Neural progenitor cell (in vitro differentiated cells): ENCODE measurements at regions not wholly inside any gene's neighbourhood (a gene's known extent, or its start where the extent isn't known, plus 50 kb on each side); places are given as distances from the start of the nearest gene placed in this dataset.

Source experiments
- DNase-seq: peaks from one replicate; pipeline ENCODE4 v3.0.0-alpha.2; 2016; ENCODE audit warnings: low spot score
- H2AFZ ChIP-seq: fragments of 200-600 bp; sonication (generic); replicated peaks from 2 replicates; pipeline ENCODE4 v1.6.1; 2016; ENCODE audit warnings: antibody characterized with exemption
- H3F3A ChIP-seq: fragments of 200-600 bp; sonication (generic); 2 replicates; pipeline ENCODE4 v1.6.1; 2016; ENCODE audit warnings: antibody characterized with exemption, low read depth
- H3K27ac ChIP-seq: fragments of 200-600 bp; sonication (generic); 2 replicates; pipeline ENCODE4 v1.5.1; 2016; ENCODE audit warnings: mild to moderate bottlenecking
- H3K27me3 ChIP-seq: fragments of 200-600 bp; sonication (generic); 2 replicates; pipeline ENCODE4 v1.6.1; 2016; ENCODE audit warnings: mild to moderate bottlenecking, moderate library complexity
- H3K36me3 ChIP-seq: fragments of 200-600 bp; sonication (generic); 2 replicates; pipeline ENCODE4 v1.5.1; 2016
- H3K4me1 ChIP-seq: fragments of 200-600 bp; sonication (generic); 2 replicates; pipeline ENCODE4 v1.6.1; 2016; ENCODE audit warnings: mixed run types
- H3K4me2 ChIP-seq: fragments of 200-600 bp; sonication (generic); 2 replicates; pipeline ENCODE4 v1.6.1; 2016
- H3K4me3 ChIP-seq: fragments of 200-600 bp; sonication (generic); 2 replicates; pipeline ENCODE4 v1.5.1; 2016
- H3K79me2 ChIP-seq: fragments of 200-600 bp; sonication (generic); 2 replicates; pipeline ENCODE4 v1.6.1; 2016; ENCODE audit warnings: low read depth
- H3K9ac ChIP-seq: fragments of 200-600 bp; sonication (generic); 2 replicates; pipeline ENCODE4 v1.6.1; 2016
- H3K9me3 ChIP-seq: fragments of 200-600 bp; sonication (generic); 2 replicates; pipeline ENCODE4 v1.5.1; 2016; ENCODE audit warnings: low read depth
- H4K20me1 ChIP-seq: fragments of 200-600 bp; sonication (generic); 2 replicates; pipeline ENCODE4 v1.6.1; 2016; ENCODE audit warnings: low read depth
- H3K27ac Mint-ChIP-seq: 3 replicates; pipeline ENCODE4 v1.8.0; 2021; ENCODE audit warnings: mixed read lengths
- H3K27me3 Mint-ChIP-seq: 2 replicates; pipeline ENCODE4 v1.8.0; 2022; ENCODE audit warnings: low read depth, mild to moderate bottlenecking, inconsistent platforms, moderate library complexity, mixed read lengths; ENCODE audit not compliant: insufficient read depth
- H3K36me3 Mint-ChIP-seq: 3 replicates; pipeline ENCODE4 v1.8.0; 2021; ENCODE audit warnings: mixed read lengths
- H3K4me1 Mint-ChIP-seq: 3 replicates; pipeline ENCODE4 v1.8.0; 2021; ENCODE audit warnings: mixed read lengths
- H3K4me3 Mint-ChIP-seq: 3 replicates; pipeline ENCODE4 v1.8.0; 2021; ENCODE audit warnings: mild to moderate bottlenecking, moderate library complexity, mixed read lengths
- H3K9me3 Mint-ChIP-seq: 3 replicates; pipeline ENCODE4 v1.8.0; 2020; ENCODE audit warnings: mixed read lengths
- CTCF ChIP-seq: fragments of 200-600 bp; sonication (generic); IDR thresholded peaks from 2 replicates; pipeline ENCODE4 v1.5.1; 2017; ENCODE audit warnings: antibody characterized with exemption, mild to moderate bottlenecking
- EZH2 ChIP-seq: fragments of 200-600 bp; sonication (generic); IDR thresholded peaks from 2 replicates; pipeline ENCODE4 v1.6.1; 2017; ENCODE audit warnings: antibody characterized with exemption, mild to moderate bottlenecking, moderate library complexity
- EZH2phosphoT487 ChIP-seq: fragments of 200-600 bp; sonication (generic); IDR thresholded peaks from 2 replicates; pipeline ENCODE4 v1.6.1; 2017; ENCODE audit warnings: antibody characterized with exemption

DNA sequence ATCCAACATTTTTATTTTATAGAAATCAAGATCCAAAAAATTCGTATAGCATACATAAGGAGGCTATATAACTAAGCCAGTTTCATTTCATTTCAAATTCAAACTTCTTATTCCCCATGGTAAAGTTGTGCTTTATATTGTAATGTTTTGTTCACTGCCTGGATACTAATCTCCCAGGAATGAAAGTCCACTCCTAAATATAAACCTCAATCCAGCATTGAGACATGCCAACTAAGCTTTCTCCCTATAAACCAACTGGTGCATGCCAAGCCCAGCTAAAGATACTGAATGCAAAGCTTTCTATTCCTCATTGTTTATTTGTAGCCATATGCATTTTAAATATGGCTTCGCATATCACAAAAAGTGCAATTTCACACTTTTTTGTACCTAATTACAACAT is 63.8 kb upstream of the INPP4B start:
- no peaks in the 10 kb centered on the region for H3K79me2 ChIP-seq
- H3F3A ChIP-seq = no peaks in the 10 kb centered on the region
- H3K4me2 ChIP-seq = no peak overlapping the region
- TF ChIP-seq EZH2 (no peak), CTCF (no peak), EZH2phosphoT487 (no peak)
- Mint-ChIP-seq H3K27ac (no peak overlapping the region), H3K27me3 (no peaks in the 10 kb centered on the region), H3K36me3 (no peaks in the 10 kb centered on the region), H3K9me3 (peaks cover 6% of the 10 kb centered on the region), H3K4me1 (no peaks in the 10 kb centered on the region), H3K4me3 (no peak overlapping the region)
- H3K36me3 ChIP-seq = no peaks in the 10 kb centered on the region
- H3K27ac ChIP-seq = no peak overlapping the region
- no peak overlapping the region for H2AFZ ChIP-seq
- H3K4me1 ChIP-seq = no peaks in the 10 kb centered on the region
- no peak for DNase-seq
- no peak overlapping the region for H3K4me3 ChIP-seq
- no peak overlapping the region for H3K9ac ChIP-seq
- no peaks in the 10 kb centered on the region for H3K27me3 ChIP-seq
- no peaks in the 10 kb centered on the region for H4K20me1 ChIP-seq
- no peaks in the 10 kb centered on the region for H3K9me3 ChIP-seq

DNA sequence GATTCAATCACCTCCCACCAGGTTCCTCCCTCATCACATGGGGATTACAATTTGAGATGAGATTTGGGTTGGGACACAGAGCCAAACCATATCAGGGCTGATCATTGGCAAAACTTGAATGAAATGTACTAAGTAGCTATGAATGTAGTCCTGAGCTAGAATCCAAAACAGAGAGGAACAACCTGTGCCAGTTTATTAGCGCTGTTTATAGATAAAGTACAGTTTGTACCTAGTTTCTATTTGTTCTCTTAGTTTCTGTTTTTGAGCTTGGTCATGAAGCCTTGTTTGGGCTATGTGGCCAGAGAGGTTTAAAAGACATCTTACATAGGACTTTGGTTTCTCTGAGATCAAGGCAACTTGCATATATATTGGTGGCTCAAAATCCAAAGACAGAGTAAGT is 66.9 kb upstream of the INPP4B start:
- H3K27ac ChIP-seq = no peak overlapping the region
- no peaks in the 10 kb centered on the region for H4K20me1 ChIP-seq
- no peaks in the 10 kb centered on the region for H3K9me3 ChIP-seq
- H3K4me1 Mint-ChIP-seq = no peaks in the 10 kb centered on the region
- no peak overlapping the region for H3K4me2 ChIP-seq
- H3K27ac Mint-ChIP-seq = no peak overlapping the region
- H3K9me3 Mint-ChIP-seq = no peaks in the 10 kb centered on the region
- no peak overlapping the region for H3K4me3 ChIP-seq
- DNase-seq = no peak
- no peaks in the 10 kb centered on the region for H3K79me2 ChIP-seq
- H3K27me3 ChIP-seq = no peaks in the 10 kb centered on the region
- no peak overlapping the region for H3K4me3 Mint-ChIP-seq
- H3K27me3 Mint-ChIP-seq = no peaks in the 10 kb centered on the region
- no peak for TF ChIP-seq EZH2
- TF ChIP-seq EZH2phosphoT487 = no peak
- TF ChIP-seq CTCF = no peak
- H3F3A ChIP-seq = no peaks in the 10 kb centered on the region
- H3K4me1 ChIP-seq = no peaks in the 10 kb centered on the region
- H3K36me3 Mint-ChIP-seq = no peaks in the 10 kb centered on the region
- no peaks in the 10 kb centered on the region for H3K36me3 ChIP-seq
- no peak overlapping the region for H3K9ac ChIP-seq
- no peak overlapping the region for H2AFZ ChIP-seq

DNA sequence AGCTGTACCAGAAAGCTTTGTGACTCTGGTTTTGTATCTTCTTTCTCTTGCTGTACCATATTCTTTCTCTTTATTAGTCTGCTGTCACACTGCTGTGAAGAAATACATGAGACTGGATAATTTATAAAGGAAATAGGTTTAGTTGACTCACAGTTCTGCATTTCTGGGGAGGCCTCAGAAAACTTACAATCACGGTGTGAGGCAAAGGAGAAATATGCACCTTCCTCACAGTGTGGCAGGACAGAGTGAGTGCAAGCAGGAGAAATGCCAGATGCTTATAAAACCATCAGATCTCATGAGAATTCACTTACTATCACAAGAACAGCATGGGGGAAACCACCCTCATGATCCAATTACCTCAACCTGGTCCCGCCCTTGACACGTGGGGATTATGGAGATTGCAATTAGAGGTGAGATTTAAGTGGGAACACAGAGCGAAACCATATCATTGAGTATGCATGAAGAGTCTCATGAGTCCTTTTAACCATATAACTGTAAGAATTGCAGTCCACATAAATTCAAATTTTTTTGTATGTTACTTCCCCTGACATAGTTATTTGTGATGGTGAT is 67.4 kb upstream of the INPP4B start:
- Mint-ChIP-seq H3K4me3 (no peak overlapping the region), H3K36me3 (no peaks in the 10 kb centered on the region), H3K27me3 (no peaks in the 10 kb centered on the region), H3K9me3 (no peaks in the 10 kb centered on the region), H3K27ac (no peak overlapping the region), H3K4me1 (no peaks in the 10 kb centered on the region)
- Histone ChIP-seq H3K36me3 (no peaks in the 10 kb centered on the region), H3K27me3 (no peaks in the 10 kb centered on the region), H3F3A (no peaks in the 10 kb centered on the region), H3K4me2 (no peak overlapping the region), H3K9me3 (no peaks in the 10 kb centered on the region), H4K20me1 (no peaks in the 10 kb centered on the region), H3K27ac (no peak overlapping the region), H3K4me1 (no peaks in the 10 kb centered on the region), H3K9ac (no peak overlapping the region), H3K79me2 (no peaks in the 10 kb centered on the region), H2AFZ (no peak overlapping the region), H3K4me3 (no peak overlapping the region)
- DNase-seq = no peak
- TF ChIP-seq EZH2phosphoT487 (no peak), EZH2 (no peak), CTCF (no peak)
